ENCODE measurements at regions not wholly inside any gene's neighbourhood (a gene's known extent, or its start where the extent isn't known, plus 50 kb on each side); places are given as distances from the start of the nearest gene placed in this dataset.

- Histone ChIP-seq H3K36me3 (ENCODE audit: insufficient read depth, low read length) (no peaks in the 10 kb centered on the region), H3K4me2 (ENCODE audit: low read length) (no peak overlapping the region), H3K9ac (ENCODE audit: low read length) (no peak overlapping the region), H3K27ac (ENCODE audit: low read length) (no peak overlapping the region), H3K27me3 (ENCODE audit: insufficient read depth, low read depth, low read length) (no peaks in the 10 kb centered on the region), H2AFZ (ENCODE audit: low read depth, low read length) (no peak overlapping the region), H4K20me1 (ENCODE audit: insufficient read depth) (no peaks in the 10 kb centered on the region), H3K9me2 (ENCODE audit: insufficient read depth, low read length) (no peaks in the 10 kb centered on the region), H3K4me3 (ENCODE audit: low read length) (no peak overlapping the region), H3K9me3 (ENCODE audit: low read length) (no peaks in the 10 kb centered on the region), H3K79me2 (replicated peaks; ENCODE audit: insufficient read depth, low read length) (no peaks in the 10 kb centered on the region), H3F3A (ENCODE audit: insufficient read depth, low read length, poor library complexity, severe bottlenecking) (no peaks in the 10 kb centered on the region)
- TF ChIP-seq EP300 (conservative IDR thresholded peaks at IDR 0.05; ENCODE audit: poor library complexity, severe bottlenecking) (no peak), POLR2AphosphoS5 (IDR thresholded peaks at IDR 0.05) (no peak), CTCF (IDR thresholded peaks at IDR 0.05; ENCODE audit: poor library complexity, severe bottlenecking) (no peak), SMC3 (conservative IDR thresholded peaks at IDR 0.05; ENCODE audit: poor library complexity) (no peak), REST (IDR thresholded peaks at IDR 0.05; ENCODE audit: borderline replicate concordance) (no peak), TAF1 (IDR thresholded peaks at IDR 0.05; ENCODE audit: low read depth) (no peak), MXI1 (conservative IDR thresholded peaks at IDR 0.05; ENCODE audit: poor library complexity, severe bottlenecking) (no peak), EZH2 (IDR thresholded peaks at IDR 0.05; ENCODE audit: borderline replicate concordance, insufficient read depth, low read length, poor library complexity, severe bottlenecking) (no peak), RAD21 (conservative IDR thresholded peaks at IDR 0.05) (no peak)
Measured at GRCh38 chr13:107407074-107407473, 808.3 kb downstream of the LIG4 start.

GRCh38 chr13:107395927-107396662 is 819.2 kb downstream of the LIG4 start:
- Histone ChIP-seq H3K9ac (ENCODE audit: low read length) (no peak overlapping the region), H3K36me3 (ENCODE audit: insufficient read depth, low read length) (no peaks in the 10 kb centered on the region), H3K4me3 (ENCODE audit: low read length) (peak overlapping the region; percentile 19), H3K27ac (ENCODE audit: low read length) (peak overlapping the region; percentile 78), H3K4me2 (ENCODE audit: low read length) (no peak overlapping the region), H3K27me3 (ENCODE audit: insufficient read depth, low read depth, low read length) (no peaks in the 10 kb centered on the region), H3K79me2 (replicated peaks; ENCODE audit: insufficient read depth, low read length) (no peaks in the 10 kb centered on the region), H2AFZ (ENCODE audit: low read depth, low read length) (no peak overlapping the region), H4K20me1 (ENCODE audit: insufficient read depth) (no peaks in the 10 kb centered on the region), H3K9me3 (ENCODE audit: low read length) (no peaks in the 10 kb centered on the region), H3K9me2 (ENCODE audit: insufficient read depth, low read length) (no peaks in the 10 kb centered on the region), H3F3A (ENCODE audit: insufficient read depth, low read length, poor library complexity, severe bottlenecking) (no peaks in the 10 kb centered on the region)
- TF ChIP-seq RAD21 (conservative IDR thresholded peaks at IDR 0.05) = peak; percentile 27
- TF ChIP-seq EP300 (conservative IDR thresholded peaks at IDR 0.05; ENCODE audit: poor library complexity, severe bottlenecking) = peak; percentile 92
- TF ChIP-seq REST (IDR thresholded peaks at IDR 0.05; ENCODE audit: borderline replicate concordance) = peak; percentile 90
- peak; percentile 93 for TF ChIP-seq POLR2AphosphoS5 (IDR thresholded peaks at IDR 0.05)
- no peak for TF ChIP-seq TAF1 (IDR thresholded peaks at IDR 0.05; ENCODE audit: low read depth)

All from neural cell (in vitro differentiated cells).